HepG2 (cell line): ENCODE measurements at regions not wholly inside any gene's neighbourhood (a gene's known extent, or its start where the extent isn't known, plus 50 kb on each side); places are given as distances from the start of the nearest gene placed in this dataset.

Experiments used
- ATAC-seq: fragments of 200-7000 bp; cut with Tn5 transposase; 3 replicates; pipeline ENCODE4 v1.9.1; 2020; ENCODE audit warnings: mild to moderate bottlenecking, moderate library complexity
- BruUV-seq: library from RNA; stranded (reverse); fragments of 400-500 nt; replicated peaks from 2 replicates; lab custom pipeline; 2021; lab: Mats Ljungman, UMichigan
- CTCF ChIA-PET: fragments of 300-600 bp; formaldehyde crosslinking; extraction: SDS; loops from one replicate; lab custom pipeline; 2021; ENCODE audit warnings: low total read pairs, inconsistent platforms, low intra/inter-chr PET ratio; lab: Yijun Ruan, JAX
- POLR2A ChIA-PET: fragments of 350-600 bp; sonication (Branson Sonifier 250); formaldehyde crosslinking; loops from one replicate; lab custom pipeline; 2020; ENCODE audit warnings: antibody characterized with exemption, inconsistent platforms; lab: Yijun Ruan, JAX
- DNase-seq: peaks from one replicate; pipeline ENCODE4 v3.0.0-alpha.2; 2015; ENCODE audit warnings: low spot score
- FAIRE-seq: peaks from 3 replicates; lab custom pipeline; 2011; peaks lifted over from hg19 to GRCh38; lab: Jason Lieb, UNC
- H2AFZ ChIP-seq: one replicate; pipeline ENCODE4 v1.6.1; 2011; ENCODE audit warnings: low read length, inconsistent platforms
- H3K27ac ChIP-seq: fragments of 300-600 bp; 3 replicates; pipeline ENCODE4 v1.8.0; 2011; ENCODE audit warnings: mixed run types, mild to moderate bottlenecking, mixed read lengths, low read length, inconsistent platforms; ENCODE audit not compliant: insufficient read depth; ENCODE audit errors: extremely low read length
- H3K27me3 ChIP-seq, 2 experiments: fragments of 200-600 bp in 1 of 2; 2 replicates in 1 of 2; 3 replicates in 1 of 2; pipeline versions ENCODE4 v1.6.0 to v1.8.0; 2011; ENCODE audit warnings: low read length in 2 of 2, mild to moderate bottlenecking in 2 of 2, moderate library complexity in 2 of 2, inconsistent platforms in 1 of 2; ENCODE audit not compliant: insufficient read depth in 2 of 2, control insufficient read depth in 1 of 2
- H3K36me3 ChIP-seq, 2 experiments: fragments of 200-600 bp in 1 of 2; replicated peaks in 1 of 2; 2 replicates in 1 of 2; 3 replicates in 1 of 2; pipeline versions ENCODE4 v1.5.1 to v1.8.0; 2011; ENCODE audit warnings: low read length in 2 of 2, inconsistent platforms in 1 of 2; ENCODE audit not compliant: insufficient read depth in 2 of 2, control insufficient read depth in 1 of 2
- H3K4me1 ChIP-seq: 2 replicates; pipeline ENCODE4 v1.5.1; 2012; ENCODE audit warnings: low read length, inconsistent platforms; ENCODE audit not compliant: insufficient read depth
- H3K4me2 ChIP-seq: 2 replicates; pipeline ENCODE4 v1.6.0; 2011; ENCODE audit warnings: low read depth, low read length, inconsistent platforms
- H3K4me3 ChIP-seq, 3 experiments: fragments of 200-600 bp in 1 of 3; sonication (generic), shearing (Covaris generic) in 1 of 3; replicated peaks in 1 of 3; 2 replicates each; pipeline ENCODE4 v1.5.1; 2011 to 2016; ENCODE audit warnings: low read length in 3 of 3, inconsistent platforms in 2 of 3, low read depth in 2 of 3, mild to moderate bottlenecking in 2 of 3, control low read depth in 1 of 3, mixed read lengths in 1 of 3; ENCODE audit not compliant: insufficient read depth in 1 of 3
- H3K79me2 ChIP-seq: one replicate; pipeline ENCODE4 v1.6.1; 2011; ENCODE audit warnings: low read length, inconsistent platforms; ENCODE audit not compliant: insufficient read depth
- H3K9ac ChIP-seq: 2 replicates; pipeline ENCODE4 v1.6.0; 2011; ENCODE audit warnings: mild to moderate bottlenecking, low read depth, low read length, inconsistent platforms; ENCODE audit not compliant: insufficient read depth
- H3K9me3 ChIP-seq: 2 replicates; pipeline ENCODE4 v1.5.1; 2012; ENCODE audit warnings: mild to moderate bottlenecking, low read length
- H4K20me1 ChIP-seq: 2 replicates; pipeline ENCODE4 v1.6.0; 2011; ENCODE audit warnings: inconsistent platforms, mild to moderate bottlenecking, low read length, moderate library complexity; ENCODE audit not compliant: insufficient read depth
- CBX5 ChIP-seq: sonication (generic); formaldehyde crosslinking; IDR thresholded peaks from 2 replicates; pipeline ENCODE4 v1.4.0; 2020; ENCODE audit warnings: missing genetic modification reagents, borderline replicate concordance
- FOXP4 ChIP-seq: sonication (generic); formaldehyde crosslinking; IDR thresholded peaks from 2 replicates; pipeline ENCODE4 v1.4.0; 2020; ENCODE audit warnings: missing genetic modification reagents
- GATA4 ChIP-seq: sonication (generic); IDR thresholded peaks from 2 replicates; pipeline ENCODE4 v1.6.1; 2016; ENCODE audit warnings: antibody characterized with exemption, low read depth, borderline replicate concordance
- GATAD2A ChIP-seq: IDR thresholded peaks from 2 replicates; pipeline ENCODE4 v1.6.1; 2016
- HDAC2 ChIP-seq: sonication (generic); formaldehyde crosslinking; IDR thresholded peaks from 2 replicates; pipeline ENCODE4 v1.4.0; 2020; ENCODE audit warnings: missing genetic modification reagents
- MTA1 ChIP-seq: sonication (generic); formaldehyde crosslinking; IDR thresholded peaks from 2 replicates; pipeline ENCODE4 v1.4.0; 2020; ENCODE audit warnings: missing genetic modification reagents, mild to moderate bottlenecking, borderline replicate concordance
- NCOA2 ChIP-seq: sonication (generic); formaldehyde crosslinking; IDR thresholded peaks from 2 replicates; pipeline ENCODE4 v1.8.0; 2022; ENCODE audit warnings: inconsistent platforms
- NCOA5 ChIP-seq: sonication (generic); formaldehyde crosslinking; IDR thresholded peaks from 2 replicates; pipeline ENCODE4 v1.4.0; 2020; ENCODE audit warnings: missing genetic modification reagents
- ZNF441 ChIP-seq: sonication (generic); formaldehyde crosslinking; IDR thresholded peaks from 2 replicates; pipeline ENCODE4 v1.7.0; 2021; ENCODE audit warnings: missing genetic modification reagents, borderline replicate concordance
- ZNF850 ChIP-seq: sonication (generic); formaldehyde crosslinking; conservative IDR thresholded peaks from 2 replicates; pipeline ENCODE4 v1.9.0; 2021; ENCODE audit warnings: mild to moderate bottlenecking, missing genetic modification reagents
- WGBS: methylation state at CpG from one replicate; pipeline ENCODE4 v1.1.6; 2017; ENCODE audit warnings: low lambda C conversion rate; 5-methylcytosine and 5-hydroxymethylcytosine counted together
- in situ Hi-C: cut with HindIII; loops from 2 replicates; pipeline ENCODE4 v1.10.0; 2017; ENCODE audit warnings: low pct_unique_long_range_greater_than_20kb; ENCODE audit not compliant: extremely low pct_ligation_motif_present
- intact Hi-C: fragments of 100-400 bp; cut with micrococcal nuclease; formaldehyde crosslinking; loops from one replicate; pipeline ENCODE4 v1.10.0; 2022; ENCODE audit not compliant: unreplicated experiment
- TF ChIP-seq, protein P1 (sequence below): sonication (generic); formaldehyde crosslinking; IDR thresholded peaks from 2 replicates; pipeline ENCODE4 v1.4.0; 2020; ENCODE audit warnings: missing genetic modification reagents
- TF ChIP-seq, protein P2 (sequence below): sonication (generic); formaldehyde crosslinking; IDR thresholded peaks from 2 replicates; pipeline ENCODE4 v1.5.1; 2020; ENCODE audit warnings: mild to moderate bottlenecking, missing genetic modification reagents, borderline replicate concordance
- TF ChIP-seq, protein P3 (sequence below): IDR thresholded peaks from 2 replicates; pipeline ENCODE4 v1.6.1; 2016; ENCODE audit warnings: missing compliant biosample characterization, missing genetic modification reagents, borderline replicate concordance

GRCh38 chrX:123084797-123085196 is 99.3 kb upstream of the GRIA3 start (continued):
- TF ChIP-seq ZNF441 = no peak

- H2AFZ ChIP-seq = no peak overlapping the region
- peak overlapping the region; percentile 55 for H3K27ac ChIP-seq
- no peaks in the 10 kb centered on the region for H4K20me1 ChIP-seq
- WGBS = 11% methylated on average over 5 of the region's 5 CpGs
- ATAC-seq (peak; percentile 90), FAIRE-seq (peak; percentile 78), DNase-seq (peak; percentile 75)
- peak overlapping the region; percentile 53 for H3K4me2 ChIP-seq
- ChIA-PET POLR2A (no interaction called here), CTCF (no interaction called here)
- intact Hi-C loops = no loop called here
- BruUV-seq = no TSS peak
- no peaks in the 10 kb centered on the region for H3K9me3 ChIP-seq
- peaks cover 59% of the 10 kb centered on the region for H3K4me1 ChIP-seq
- in situ Hi-C loops = no loop called here
- no peak overlapping the region; a peak in 1 of 6 replicates for H3K4me3 ChIP-seq
- H3K79me2 ChIP-seq = no peaks in the 10 kb centered on the region
- H3K36me3 ChIP-seq = no peaks in the 10 kb centered on the region
- H3K9ac ChIP-seq = 0 out of 2 replicates have a peak overlapping the region, but pooled peaks have one; percentile 15
- no peaks in the 10 kb centered on the region for H3K27me3 ChIP-seq
- TF ChIP-seq ZNF850 (no peak), NCOA5 (CRISPR knock-in tag) (no peak), HDAC2 (0 out of 2 replicates have a peak, but pooled peaks have one; percentile 21), CBX5 (no peak), FOXP4 (0 out of 2 replicates have a peak, but pooled peaks have one; percentile 33), GATA4 (no peak), NCOA2 (CRISPR knock-in tag) (0 out of 2 replicates have a peak, but pooled peaks have one; percentile 18), GATAD2A (CRISPR knock-in tag) (peak; percentile 34), MTA1 (CRISPR knock-in tag) (no peak)
- TF ChIP-seq, protein P1, sequence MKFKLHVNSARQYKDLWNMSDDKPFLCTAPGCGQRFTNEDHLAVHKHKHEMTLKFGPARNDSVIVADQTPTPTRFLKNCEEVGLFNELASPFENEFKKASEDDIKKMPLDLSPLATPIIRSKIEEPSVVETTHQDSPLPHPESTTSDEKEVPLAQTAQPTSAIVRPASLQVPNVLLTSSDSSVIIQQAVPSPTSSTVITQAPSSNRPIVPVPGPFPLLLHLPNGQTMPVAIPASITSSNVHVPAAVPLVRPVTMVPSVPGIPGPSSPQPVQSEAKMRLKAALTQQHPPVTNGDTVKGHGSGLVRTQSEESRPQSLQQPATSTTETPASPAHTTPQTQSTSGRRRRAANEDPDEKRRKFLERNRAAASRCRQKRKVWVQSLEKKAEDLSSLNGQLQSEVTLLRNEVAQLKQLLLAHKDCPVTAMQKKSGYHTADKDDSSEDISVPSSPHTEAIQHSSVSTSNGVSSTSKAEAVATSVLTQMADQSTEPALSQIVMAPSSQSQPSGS (CRISPR knock-in tag) = no peak
- TF ChIP-seq, protein P2, sequence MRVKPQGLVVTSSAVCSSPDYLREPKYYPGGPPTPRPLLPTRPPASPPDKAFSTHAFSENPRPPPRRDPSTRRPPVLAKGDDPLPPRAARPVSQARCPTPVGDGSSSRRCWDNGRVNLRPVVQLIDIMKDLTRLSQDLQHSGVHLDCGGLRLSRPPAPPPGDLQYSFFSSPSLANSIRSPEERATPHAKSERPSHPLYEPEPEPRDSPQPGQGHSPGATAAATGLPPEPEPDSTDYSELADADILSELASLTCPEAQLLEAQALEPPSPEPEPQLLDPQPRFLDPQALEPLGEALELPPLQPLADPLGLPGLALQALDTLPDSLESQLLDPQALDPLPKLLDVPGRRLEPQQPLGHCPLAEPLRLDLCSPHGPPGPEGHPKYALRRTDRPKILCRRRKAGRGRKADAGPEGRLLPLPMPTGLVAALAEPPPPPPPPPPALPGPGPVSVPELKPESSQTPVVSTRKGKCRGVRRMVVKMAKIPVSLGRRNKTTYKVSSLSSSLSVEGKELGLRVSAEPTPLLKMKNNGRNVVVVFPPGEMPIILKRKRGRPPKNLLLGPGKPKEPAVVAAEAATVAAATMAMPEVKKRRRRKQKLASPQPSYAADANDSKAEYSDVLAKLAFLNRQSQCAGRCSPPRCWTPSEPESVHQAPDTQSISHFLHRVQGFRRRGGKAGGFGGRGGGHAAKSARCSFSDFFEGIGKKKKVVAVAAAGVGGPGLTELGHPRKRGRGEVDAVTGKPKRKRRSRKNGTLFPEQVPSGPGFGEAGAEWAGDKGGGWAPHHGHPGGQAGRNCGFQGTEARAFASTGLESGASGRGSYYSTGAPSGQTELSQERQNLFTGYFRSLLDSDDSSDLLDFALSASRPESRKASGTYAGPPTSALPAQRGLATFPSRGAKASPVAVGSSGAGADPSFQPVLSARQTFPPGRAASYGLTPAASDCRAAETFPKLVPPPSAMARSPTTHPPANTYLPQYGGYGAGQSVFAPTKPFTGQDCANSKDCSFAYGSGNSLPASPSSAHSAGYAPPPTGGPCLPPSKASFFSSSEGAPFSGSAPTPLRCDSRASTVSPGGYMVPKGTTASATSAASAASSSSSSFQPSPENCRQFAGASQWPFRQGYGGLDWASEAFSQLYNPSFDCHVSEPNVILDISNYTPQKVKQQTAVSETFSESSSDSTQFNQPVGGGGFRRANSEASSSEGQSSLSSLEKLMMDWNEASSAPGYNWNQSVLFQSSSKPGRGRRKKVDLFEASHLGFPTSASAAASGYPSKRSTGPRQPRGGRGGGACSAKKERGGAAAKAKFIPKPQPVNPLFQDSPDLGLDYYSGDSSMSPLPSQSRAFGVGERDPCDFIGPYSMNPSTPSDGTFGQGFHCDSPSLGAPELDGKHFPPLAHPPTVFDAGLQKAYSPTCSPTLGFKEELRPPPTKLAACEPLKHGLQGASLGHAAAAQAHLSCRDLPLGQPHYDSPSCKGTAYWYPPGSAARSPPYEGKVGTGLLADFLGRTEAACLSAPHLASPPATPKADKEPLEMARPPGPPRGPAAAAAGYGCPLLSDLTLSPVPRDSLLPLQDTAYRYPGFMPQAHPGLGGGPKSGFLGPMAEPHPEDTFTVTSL (CRISPR knock-in tag) = peak; percentile 44; the same call in 1 of the 2 replicates
- TF ChIP-seq, protein P3, sequence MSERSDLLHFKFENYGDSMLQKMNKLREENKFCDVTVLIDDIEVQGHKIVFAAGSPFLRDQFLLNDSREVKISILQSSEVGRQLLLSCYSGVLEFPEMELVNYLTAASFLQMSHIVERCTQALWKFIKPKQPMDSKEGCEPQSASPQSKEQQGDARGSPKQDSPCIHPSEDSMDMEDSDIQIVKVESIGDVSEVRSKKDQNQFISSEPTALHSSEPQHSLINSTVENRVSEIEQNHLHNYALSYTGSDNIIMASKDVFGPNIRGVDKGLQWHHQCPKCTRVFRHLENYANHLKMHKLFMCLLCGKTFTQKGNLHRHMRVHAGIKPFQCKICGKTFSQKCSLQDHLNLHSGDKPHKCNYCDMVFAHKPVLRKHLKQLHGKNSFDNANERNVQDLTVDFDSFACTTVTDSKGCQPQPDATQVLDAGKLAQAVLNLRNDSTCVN (CRISPR knock-in tag) = peak; percentile 100
Measured at GRCh38 chrX:123085311-123085940, 98.7 kb upstream of the GRIA3 start.
